H9 (cell line): ENCODE measurements at regions not wholly inside any gene's neighbourhood (a gene's known extent, or its start where the extent isn't known, plus 50 kb on each side); places are given as distances from the start of the nearest gene placed in this dataset.

Source experiments
- DNase-seq: peaks from one replicate; pipeline ENCODE4 v3.0.0-alpha.2; 2017
- H2AFZ ChIP-seq: one replicate; pipeline ENCODE4 v1.6.1; 2013; ENCODE audit warnings: mild to moderate bottlenecking, low read length, control low read depth, moderate library complexity
- H2AK5ac ChIP-seq: 2 replicates; pipeline ENCODE4 v1.6.1; 2013; ENCODE audit warnings: low read length, control low read depth, mixed read lengths; ENCODE audit not compliant: insufficient read length
- H2BK120ac ChIP-seq: one replicate; pipeline ENCODE4 v1.6.1; 2013; ENCODE audit warnings: low read depth, mild to moderate bottlenecking, low read length, control low read depth, inconsistent platforms; ENCODE audit not compliant: poor library complexity, severe bottlenecking
- H2BK12ac ChIP-seq: 2 replicates; pipeline ENCODE4 v1.6.1; 2013; ENCODE audit warnings: low read length, control low read depth, mixed read lengths, low read depth; ENCODE audit not compliant: insufficient read length
- H2BK15ac ChIP-seq: 2 replicates; pipeline ENCODE4 v1.6.1; 2013; ENCODE audit warnings: low read depth, low read length, control low read depth
- H2BK20ac ChIP-seq: one replicate; pipeline ENCODE4 v1.6.1; 2013; ENCODE audit warnings: low read depth, mild to moderate bottlenecking, low read length, control low read depth, inconsistent platforms; ENCODE audit not compliant: poor library complexity, severe bottlenecking
- H2BK5ac ChIP-seq: 2 replicates; pipeline ENCODE4 v1.6.1; 2013; ENCODE audit warnings: low read length, control low read depth, mixed read lengths; ENCODE audit not compliant: insufficient read length
- H3K14ac ChIP-seq: 2 replicates; pipeline ENCODE4 v1.6.1; 2013; ENCODE audit warnings: low read length, control low read depth; ENCODE audit not compliant: insufficient read depth
- H3K18ac ChIP-seq: 2 replicates; pipeline ENCODE4 v1.6.1; 2013; ENCODE audit warnings: low read depth, mild to moderate bottlenecking, mixed read lengths, low read length, control low read depth; ENCODE audit not compliant: insufficient read length
- H3K23ac ChIP-seq: 2 replicates; pipeline ENCODE4 v1.6.1; 2013; ENCODE audit warnings: low read length, control low read depth, mixed read lengths, low read depth; ENCODE audit not compliant: insufficient read length
- H3K23me2 ChIP-seq: 2 replicates; pipeline ENCODE4 v1.6.1; 2013; ENCODE audit warnings: low read depth, mild to moderate bottlenecking, mixed read lengths, low read length, control low read depth; ENCODE audit not compliant: insufficient read length, poor library complexity, severe bottlenecking
- H3K27ac ChIP-seq: 2 replicates; pipeline ENCODE4 v1.5.1; 2013; ENCODE audit warnings: low read length, control low read depth, mixed read lengths, low read depth; ENCODE audit not compliant: insufficient read length
- H3K27me3 ChIP-seq: 2 replicates; pipeline ENCODE4 v1.6.1; 2013; ENCODE audit warnings: low read length, control low read depth, inconsistent platforms; ENCODE audit not compliant: insufficient read depth
- H3K4ac ChIP-seq: 2 replicates; pipeline ENCODE4 v1.6.1; 2013; ENCODE audit warnings: low read depth, mild to moderate bottlenecking, control low read depth, inconsistent platforms, low read length, moderate library complexity
- H3K4me1 ChIP-seq: 2 replicates; pipeline ENCODE4 v1.6.1; 2013; ENCODE audit warnings: low read length, control low read depth, inconsistent platforms; ENCODE audit not compliant: insufficient read depth
- H3K4me2 ChIP-seq: 2 replicates; pipeline ENCODE4 v1.6.1; 2013; ENCODE audit warnings: low read length, control low read depth, mixed read lengths; ENCODE audit not compliant: insufficient read length, insufficient read depth
- H3K56ac ChIP-seq: 2 replicates; pipeline ENCODE4 v1.6.1; 2013; ENCODE audit warnings: low read depth, mild to moderate bottlenecking, mixed read lengths, low read length, control low read depth; ENCODE audit not compliant: insufficient read length
- H3K79me1 ChIP-seq: 2 replicates; pipeline ENCODE4 v1.6.1; 2013; ENCODE audit warnings: low read depth, mild to moderate bottlenecking, moderate library complexity, low read length, control low read depth, inconsistent platforms; ENCODE audit not compliant: insufficient read depth, poor library complexity, severe bottlenecking
- H3K79me2 ChIP-seq: 2 replicates; pipeline ENCODE4 v1.6.1; 2013; ENCODE audit warnings: low read length, control low read depth, inconsistent platforms; ENCODE audit not compliant: insufficient read depth
- H3K9ac ChIP-seq: 2 replicates; pipeline ENCODE4 v1.6.1; 2013; ENCODE audit warnings: low read length, control low read depth, mixed read lengths; ENCODE audit not compliant: insufficient read length; ENCODE audit errors: extremely low read depth
- H3K9me3 ChIP-seq: one replicate; pipeline ENCODE4 v1.6.1; 2013; ENCODE audit warnings: low read depth, low read length, inconsistent platforms; ENCODE audit not compliant: control insufficient read depth
- H3T11ph ChIP-seq: one replicate; pipeline ENCODE4 v1.6.1; 2013; ENCODE audit warnings: mild to moderate bottlenecking, low read length, control low read depth, inconsistent platforms
- H4K20me1 ChIP-seq: one replicate; pipeline ENCODE4 v1.6.1; 2013; ENCODE audit not compliant: control insufficient read depth, insufficient read length, insufficient read depth
- H4K5ac ChIP-seq: 2 replicates; pipeline ENCODE4 v1.6.1; 2013; ENCODE audit warnings: low read depth, mild to moderate bottlenecking, mixed read lengths, low read length, control low read depth; ENCODE audit not compliant: insufficient read length
- H4K8ac ChIP-seq: replicated peaks from 2 replicates; pipeline ENCODE4 v1.6.1; 2013; ENCODE audit warnings: low read length, control low read depth, mixed read lengths, low read depth; ENCODE audit not compliant: insufficient read length
- H4K91ac ChIP-seq: 2 replicates; pipeline ENCODE4 v1.6.1; 2013; ENCODE audit warnings: low read depth, mild to moderate bottlenecking, moderate library complexity, mixed read lengths, low read length, control low read depth; ENCODE audit not compliant: insufficient read length
- H3K27ac Mint-ChIP-seq, 3 experiments: 2 replicates in 2 of 3; 3 replicates in 1 of 3; pipeline ENCODE4 v1.8.0; 2020 to 2021; ENCODE audit warnings: mixed read lengths in 3 of 3, mild to moderate bottlenecking in 1 of 3, moderate library complexity in 1 of 3
- H3K27me3 Mint-ChIP-seq: 2 replicates; pipeline ENCODE4 v1.8.0; 2021; ENCODE audit warnings: low read depth, mild to moderate bottlenecking, moderate library complexity, mixed read lengths
- H3K36me3 Mint-ChIP-seq, 3 experiments: 2 replicates in 2 of 3; 3 replicates in 1 of 3; pipeline ENCODE4 v1.8.0; 2020 to 2021; ENCODE audit warnings: low read depth in 3 of 3, mixed read lengths in 3 of 3; ENCODE audit not compliant: insufficient read depth in 1 of 3
- H3K4me1 Mint-ChIP-seq, 2 experiments: 2 replicates each; pipeline ENCODE4 v1.8.0; 2020; ENCODE audit warnings: mixed read lengths in 2 of 2
- H3K4me3 Mint-ChIP-seq, 2 experiments: 2 replicates in 1 of 2; 3 replicates in 1 of 2; pipeline ENCODE4 v1.8.0; 2020 to 2021; ENCODE audit warnings: mild to moderate bottlenecking in 2 of 2, mixed read lengths in 2 of 2, moderate library complexity in 1 of 2
- H3K9me3 Mint-ChIP-seq, 2 experiments: 2 replicates in 1 of 2; 3 replicates in 1 of 2; pipeline ENCODE4 v1.8.0; 2020; ENCODE audit warnings: mild to moderate bottlenecking in 2 of 2, mixed read lengths in 2 of 2, moderate library complexity in 1 of 2
- CTCF ChIP-seq: fragments of 200-600 bp; sonication (generic); conservative IDR thresholded peaks from 3 replicates; pipeline ENCODE4 v1.8.0; 2021; ENCODE audit warnings: antibody characterized with exemption, mild to moderate bottlenecking
- WGBS: extraction: QIAGEN DNeasy Blood & Tissue Kit; methylation state at CpG from one replicate; pipeline ENCODE4 v1.1.7; 2013; ENCODE audit warnings: missing lambda C conversion rate, low lambda C conversion rate, mixed read lengths; ENCODE audit not compliant: insufficient read length; ENCODE audit errors: extremely low coverage; 5-methylcytosine and 5-hydroxymethylcytosine counted together

- no peak overlapping the region for H3K23ac ChIP-seq
- H2BK20ac ChIP-seq, result no peak overlapping the region
- Mint-ChIP-seq H3K4me3 (no peak overlapping the region), H3K9me3 (peaks cover 39 to 44% of the 10 kb centered on the region in 2 experiments), H3K27me3 (no peaks in the 10 kb centered on the region), H3K36me3 (peaks cover 20 to 58% (median 30%) of the 10 kb centered on the region in 3 experiments), H3K27ac (no peak overlapping the region), H3K4me1 (peaks cover 0 to 3% of the 10 kb centered on the region in 2 experiments; a peak in 1 of 4 replicates)
- no peak for TF ChIP-seq CTCF
- H3K9me3 ChIP-seq, result peaks cover 14% of the 10 kb centered on the region
- H2AFZ ChIP-seq, result no peak overlapping the region
- H3K18ac ChIP-seq, result no peak overlapping the region
- H4K20me1 ChIP-seq, result no peaks in the 10 kb centered on the region
- H4K5ac ChIP-seq, result no peak overlapping the region
- no peak overlapping the region for H3T11ph ChIP-seq
- no peak overlapping the region for H3K56ac ChIP-seq
- DNase-seq, result no peak
- no peak overlapping the region for H4K8ac ChIP-seq
- H3K79me1 ChIP-seq, result no peaks in the 10 kb centered on the region
- H3K79me2 ChIP-seq, result no peaks in the 10 kb centered on the region
- no peaks in the 10 kb centered on the region; the same call in 1 of the 2 replicates for H3K4me1 ChIP-seq
- H2BK12ac ChIP-seq, result no peak overlapping the region
- no peak overlapping the region for H3K9ac ChIP-seq
- no CpG with 5 or more reads among the region's 1 CpG for WGBS
- no peak overlapping the region for H3K14ac ChIP-seq
- no peak overlapping the region for H2AK5ac ChIP-seq
- no peaks in the 10 kb centered on the region for H3K27me3 ChIP-seq
- H2BK120ac ChIP-seq, result no peak overlapping the region
- H2BK15ac ChIP-seq, result no peak overlapping the region
- no peak overlapping the region for H3K4ac ChIP-seq
- H3K4me2 ChIP-seq, result no peak overlapping the region
- no peak overlapping the region for H2BK5ac ChIP-seq
- no peak overlapping the region for H3K27ac ChIP-seq
- no peaks in the 10 kb centered on the region for H3K23me2 ChIP-seq
- H4K91ac ChIP-seq, result no peak overlapping the region
These were observed 51.3 kb upstream of the SAMD3 start for GRCh38 chr6:130274007-130274406.
